ENCODE measurements at regions not wholly inside any gene's neighbourhood (a gene's known extent, or its start where the extent isn't known, plus 50 kb on each side); places are given as distances from the start of the nearest gene placed in this dataset.

DNA sequence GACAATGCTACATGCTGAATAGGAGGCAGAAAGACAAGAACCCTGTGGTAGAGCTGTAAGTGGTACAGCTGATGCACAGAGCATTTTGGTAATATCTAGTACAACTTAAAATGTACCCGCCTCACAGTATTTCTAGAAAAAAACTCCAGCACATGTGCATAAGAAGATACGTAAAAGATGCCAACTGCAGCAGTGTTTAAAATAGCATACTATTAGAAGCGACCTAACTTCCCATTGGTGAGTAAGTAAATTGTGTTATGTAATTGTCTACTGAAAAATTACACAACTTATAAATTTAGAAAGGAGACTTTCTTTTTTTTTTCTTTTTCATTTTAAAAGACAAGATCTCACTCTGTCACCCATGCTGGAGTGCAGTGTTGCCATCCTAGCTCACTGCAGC, 114.3 kb upstream of the CAND1 start:
- FAIRE-seq = no peak

DNA sequence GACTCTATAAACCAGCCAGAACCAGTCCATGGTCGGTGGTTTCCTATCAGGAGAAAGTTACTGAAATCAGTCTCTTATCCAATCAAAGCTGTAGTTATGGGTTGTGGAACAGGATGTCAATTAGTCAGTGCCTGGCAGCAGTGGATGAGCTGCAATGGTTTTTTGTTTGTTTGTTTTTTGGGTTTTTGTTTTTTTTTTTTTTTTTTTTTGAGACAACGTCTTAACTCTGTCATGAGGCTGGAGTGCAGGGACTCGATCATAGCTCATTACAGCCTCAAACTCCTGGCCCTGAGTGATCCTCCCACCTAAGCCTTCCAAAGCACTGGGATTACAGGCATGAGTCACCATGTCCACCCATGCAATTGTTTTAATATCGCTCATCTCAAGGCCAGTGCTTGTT, 113.3 kb upstream of the CAND1 start:
- TF ChIP-seq, protein P1, sequence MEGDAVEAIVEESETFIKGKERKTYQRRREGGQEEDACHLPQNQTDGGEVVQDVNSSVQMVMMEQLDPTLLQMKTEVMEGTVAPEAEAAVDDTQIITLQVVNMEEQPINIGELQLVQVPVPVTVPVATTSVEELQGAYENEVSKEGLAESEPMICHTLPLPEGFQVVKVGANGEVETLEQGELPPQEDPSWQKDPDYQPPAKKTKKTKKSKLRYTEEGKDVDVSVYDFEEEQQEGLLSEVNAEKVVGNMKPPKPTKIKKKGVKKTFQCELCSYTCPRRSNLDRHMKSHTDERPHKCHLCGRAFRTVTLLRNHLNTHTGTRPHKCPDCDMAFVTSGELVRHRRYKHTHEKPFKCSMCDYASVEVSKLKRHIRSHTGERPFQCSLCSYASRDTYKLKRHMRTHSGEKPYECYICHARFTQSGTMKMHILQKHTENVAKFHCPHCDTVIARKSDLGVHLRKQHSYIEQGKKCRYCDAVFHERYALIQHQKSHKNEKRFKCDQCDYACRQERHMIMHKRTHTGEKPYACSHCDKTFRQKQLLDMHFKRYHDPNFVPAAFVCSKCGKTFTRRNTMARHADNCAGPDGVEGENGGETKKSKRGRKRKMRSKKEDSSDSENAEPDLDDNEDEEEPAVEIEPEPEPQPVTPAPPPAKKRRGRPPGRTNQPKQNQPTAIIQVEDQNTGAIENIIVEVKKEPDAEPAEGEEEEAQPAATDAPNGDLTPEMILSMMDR (IDR thresholded peaks at IDR 0.05) = no peak
- Histone ChIP-seq H3K9me3 (no peaks in the 10 kb centered on the region), H3K27ac (no peak overlapping the region), H3K4me1 (no peaks in the 10 kb centered on the region), H3K4me3 (no peak overlapping the region), H3K36me3 (no peaks in the 10 kb centered on the region), H3K27me3 (no peaks in the 10 kb centered on the region)
- FAIRE-seq (no peak), DNase-seq (no peak), ATAC-seq (peak in 1 of 4 donors; percentile 31)
- 71 to 74% methylated on average over 4 of the region's 4 CpGs for WGBS, 2 donors
- intact Hi-C loops (cut with DNase I) = no loop called here

More for the DNA sequence above, 114.3 kb upstream of the CAND1 start:
- TF ChIP-seq, protein P1 (IDR thresholded peaks at IDR 0.05) = no peak
- intact Hi-C loops (cut with DNase I) = no loop called here
- no peaks in the 10 kb centered on the region for H3K4me1 ChIP-seq
- DNase-seq = no peak
- no peaks in the 10 kb centered on the region for H3K36me3 ChIP-seq
- 62 to 77% methylated on average over 3 of the region's 3 CpGs for WGBS, 2 donors
- H3K27me3 ChIP-seq = no peaks in the 10 kb centered on the region
- no peak overlapping the region for H3K27ac ChIP-seq
- H3K4me3 ChIP-seq = no peak overlapping the region
- ATAC-seq = no peak
- no peaks in the 10 kb centered on the region for H3K9me3 ChIP-seq

DNA sequence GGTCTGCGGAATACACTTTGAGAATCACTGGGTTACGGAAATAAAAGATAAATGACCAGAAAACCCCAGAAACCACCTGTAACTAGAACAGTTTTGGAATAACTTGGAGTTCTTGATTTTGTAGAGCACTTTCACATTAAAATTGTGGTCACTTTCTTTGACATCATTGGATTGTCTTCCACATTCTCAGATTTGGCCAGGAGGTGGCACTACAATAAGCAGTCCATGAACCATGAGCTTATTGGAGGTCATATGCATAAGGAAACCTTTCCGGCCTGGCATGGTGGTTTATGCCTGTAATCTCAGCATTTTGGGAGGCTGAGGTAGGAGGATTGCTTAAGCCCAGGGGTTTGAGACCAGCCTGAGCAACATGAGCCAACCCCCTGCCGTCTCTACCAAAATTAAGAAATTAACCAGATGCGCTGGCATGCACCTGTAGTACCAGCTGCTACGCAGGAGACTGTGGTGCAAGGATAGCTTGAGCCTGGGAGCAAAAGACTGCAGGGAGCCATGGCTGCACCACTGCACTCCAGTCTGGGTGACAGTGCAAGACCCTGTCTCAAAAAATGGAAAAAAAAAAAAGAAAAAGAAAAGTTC, 107.7 kb upstream of the CAND1 start:
- FAIRE-seq (no peak), ATAC-seq (peak; percentile 46 to 82 (median 76))

DNA sequence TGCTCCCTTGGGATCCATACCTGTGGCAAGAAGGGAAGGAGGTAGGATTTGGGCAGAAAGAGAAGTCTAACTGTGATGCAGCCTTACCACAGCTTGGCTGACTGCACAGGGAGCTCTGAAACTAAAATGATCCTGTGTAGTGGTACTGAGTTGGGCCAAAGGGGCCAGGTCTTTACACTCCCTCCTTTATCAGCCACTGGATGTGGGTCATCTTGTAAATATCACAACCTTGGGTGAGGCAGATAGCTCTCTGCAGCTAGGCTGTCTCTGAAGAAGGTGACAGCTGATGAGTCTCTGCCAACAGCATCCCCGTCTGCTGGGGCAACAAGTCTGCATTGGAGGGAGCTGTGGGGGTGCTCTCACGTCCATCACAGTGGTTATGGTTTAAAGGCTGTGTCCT, 95.9 kb upstream of the CAND1 start:
- FAIRE-seq (no peak), DNase-seq (no peak), ATAC-seq (no peak)
- intact Hi-C loops (cut with DNase I) = no loop called here
- Histone ChIP-seq H3K36me3 (no peaks in the 10 kb centered on the region), H3K4me3 (no peak overlapping the region), H3K27ac (no peak overlapping the region), H3K27me3 (peaks cover 0 to 4% (median 0%) of the 10 kb centered on the region in 4 donors), H3K9me3 (no peaks in the 10 kb centered on the region), H3K4me1 (no peaks in the 10 kb centered on the region)
- TF ChIP-seq, protein P1 (IDR thresholded peaks at IDR 0.05) = no peak
- 63 to 77% methylated on average over 2 of the region's 2 CpGs for whole genome bisulfite sequencing, 2 donors

More for the DNA sequence above, 107.7 kb upstream of the CAND1 start:
- 78 to 82% methylated on average over 6 of the region's 6 CpGs for WGBS, 2 donors
- Histone ChIP-seq H3K9me3 (no peaks in the 10 kb centered on the region), H3K36me3 (no peaks in the 10 kb centered on the region), H3K27me3 (no peaks in the 10 kb centered on the region), H3K4me3 (no peak overlapping the region), H3K27ac (no peak overlapping the region), H3K4me1 (no peaks in the 10 kb centered on the region)
- peak in 3 of 6 donors; percentile 13 to 36 (median 21) for DNase-seq
- TF ChIP-seq, protein P1 (IDR thresholded peaks at IDR 0.05) = peak in 3 of 4 donors; percentile 34 to 43 (median 35)
- intact Hi-C loops (cut with DNase I) = no loop called here

DNA sequence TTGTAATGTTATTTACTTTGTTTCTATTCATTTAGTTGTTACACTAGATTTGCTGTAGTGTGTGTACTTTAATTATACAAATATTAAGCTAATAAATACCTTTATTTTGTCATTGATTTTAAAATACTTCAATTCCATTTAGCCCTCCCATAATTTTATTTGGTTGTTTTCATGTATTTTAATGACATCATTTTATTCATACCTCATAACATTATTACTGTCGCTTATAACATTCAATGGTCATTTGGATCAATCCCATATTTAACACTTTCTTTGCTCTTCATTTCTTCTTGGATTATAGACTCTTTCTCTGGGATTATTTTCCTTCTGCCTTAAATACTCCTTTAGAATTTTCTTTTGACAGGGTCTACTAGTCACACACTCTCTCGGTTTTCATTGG, 86.6 kb upstream of the CAND1 start:
- Histone ChIP-seq H3K4me1 (no peaks in the 10 kb centered on the region), H3K9me3 (no peaks in the 10 kb centered on the region), H3K4me3 (no peak overlapping the region), H3K27ac (no peak overlapping the region), H3K27me3 (no peaks in the 10 kb centered on the region), H3K36me3 (no peaks in the 10 kb centered on the region)
- no peak for ATAC-seq
- TF ChIP-seq, protein P1 (IDR thresholded peaks at IDR 0.05) = no peak
- 46 to 71% methylated on average over 2 of the region's 2 CpGs for WGBS, 2 donors
- intact Hi-C loops (cut with DNase I) = no loop called here
- no peak for DNase-seq
- no peak for FAIRE-seq
